A549 (cell line): ENCODE measurements at regions not wholly inside any gene's neighbourhood (a gene's known extent, or its start where the extent isn't known, plus 50 kb on each side); places are given as distances from the start of the nearest gene placed in this dataset.

Experiments used
- CTCF ChIP-seq: fragments of >200 bp; sonication (Bioruptor Twin); formaldehyde crosslinking; IDR thresholded peaks from 3 replicates; pipeline ENCODE4 v1.5.1; 2016
- HOXA7 ChIP-seq: fragments of 250-450 bp; sonication (Bioruptor Pico); IDR thresholded peaks from 2 replicates; pipeline ENCODE4 v1.5.0; 2020; ENCODE audit warnings: mild to moderate bottlenecking, moderate library complexity
- MAX ChIP-seq: IDR thresholded peaks from 2 replicates; pipeline ENCODE4 v1.6.1; 2012
- POLR2A ChIP-seq: IDR thresholded peaks from 2 replicates; pipeline ENCODE4 v1.6.1; 2012; ENCODE audit warnings: mild to moderate bottlenecking, low read length
- RARB ChIP-seq: fragments of 250-450 bp; sonication (Bioruptor Pico); IDR thresholded peaks from 2 replicates; pipeline ENCODE4 v1.8.0; 2021; ENCODE audit warnings: mild to moderate bottlenecking, moderate library complexity
- ZSCAN20 ChIP-seq: fragments of 250-450 bp; sonication (Bioruptor Pico); IDR thresholded peaks from 2 replicates; pipeline ENCODE4 v1.8.0; 2022; ENCODE audit warnings: mild to moderate bottlenecking, moderate library complexity

- TF ChIP-seq ZSCAN20 (CRISPR knock-in tag) (no peak), HOXA7 (CRISPR knock-in tag) (no peak), POLR2A (no peak), CTCF (no peak), MAX (no peak), RARB (CRISPR knock-in tag) (no peak)
Measured at GRCh38 chr3:193955719-193956118, 180.2 kb upstream of the HES1 start.
